ENCODE measurements at regions not wholly inside any gene's neighbourhood (a gene's known extent, or its start where the extent isn't known, plus 50 kb on each side); places are given as distances from the start of the nearest gene placed in this dataset.

GRCh38 chr20:19929012-19929360, 88.2 kb upstream of the NAA20 start:
- DNase-seq (ENCODE audit: low spot score) = no peak

GRCh38 chr20:19929481-19930145, 87.5 kb upstream of the NAA20 start:
- no peak for DNase-seq (ENCODE audit: low spot score)

GRCh38 chr20:19930426-19930825, 86.7 kb upstream of the NAA20 start:
- DNase-seq (ENCODE audit: low spot score) = no peak

- no peak for DNase-seq (ENCODE audit: low spot score)
Measured at GRCh38 chr20:19932170-19932667, 84.9 kb upstream of the NAA20 start.

GRCh38 chr20:19934792-19935491, 82.2 kb upstream of the NAA20 start:
- DNase-seq (ENCODE audit: low spot score) = no peak

- DNase-seq (ENCODE audit: low spot score) = no peak
Measured at GRCh38 chr20:19935842-19936241, 81.3 kb upstream of the NAA20 start.

- DNase-seq (ENCODE audit: low spot score) = no peak
Measured at GRCh38 chr20:19936466-19937200, 80.5 kb upstream of the NAA20 start.

- DNase-seq (ENCODE audit: low spot score) = peak; percentile 13
Measured at GRCh38 chr20:19937218-19937617, 79.9 kb upstream of the NAA20 start.

- DNase-seq (ENCODE audit: low spot score) = no peak
Measured at GRCh38 chr20:19937651-19938420, 79.3 kb upstream of the NAA20 start.

GRCh38 chr20:19938421-19939090, 78.6 kb upstream of the NAA20 start:
- DNase-seq (ENCODE audit: low spot score) = no peak

GRCh38 chr20:19940988-19941460, 76.1 kb upstream of the NAA20 start:
- no peak for DNase-seq (ENCODE audit: low spot score)

- no peak for DNase-seq (ENCODE audit: low spot score)
Measured at GRCh38 chr20:19942611-19943010, 74.6 kb upstream of the NAA20 start.

GRCh38 chr20:19943061-19943521, 74.1 kb upstream of the NAA20 start:
- DNase-seq (ENCODE audit: low spot score) = no peak

GRCh38 chr20:19944772-19945459, 72.2 kb upstream of the NAA20 start:
- no peak for DNase-seq (ENCODE audit: low spot score)

- DNase-seq (ENCODE audit: low spot score) = no peak
Measured at GRCh38 chr20:19945732-19946670, 71.2 kb upstream of the NAA20 start.

- no peak for DNase-seq (ENCODE audit: low spot score)
Measured at GRCh38 chr20:19947611-19948264, 69.4 kb upstream of the NAA20 start.

GRCh38 chr20:19949195-19949867, 67.8 kb upstream of the NAA20 start:
- no peak for DNase-seq (ENCODE audit: low spot score)

GRCh38 chr20:19950042-19950441, 67.1 kb upstream of the NAA20 start:
- DNase-seq (ENCODE audit: low spot score) = no peak

- no peak for DNase-seq (ENCODE audit: low spot score)
Measured at GRCh38 chr20:19952392-19952791, 64.8 kb upstream of the NAA20 start.
